Activated CD8-positive, alpha-beta memory T cell treated with anti-CD3 and anti-CD28 coated beads, Interleukin-2, amount 50 U/mL, for 48 hours (primary cell): ENCODE measurements at regions not wholly inside any gene's neighbourhood (a gene's known extent, or its start where the extent isn't known, plus 50 kb on each side); places are given as distances from the start of the nearest gene placed in this dataset.

Experiments
- DNase-seq: peaks from one replicate; pipeline ENCODE4 v3.0.0-alpha.2; 2020

GRCh38 chr2:173649527-173650219, 295.0 kb downstream of the CDCA7 start:
- DNase-seq: no peak

GRCh38 chr2:173651891-173652290, 297.2 kb downstream of the CDCA7 start:
- DNase-seq: no peak

- no peak for DNase-seq
Observed at GRCh38 chr2:173652311-173652710, 297.6 kb downstream of the CDCA7 start.

GRCh38 chr2:173652767-173653431, 298.2 kb downstream of the CDCA7 start:
- no peak for DNase-seq

GRCh38 chr2:173653432-173653805, 298.7 kb downstream of the CDCA7 start:
- DNase-seq: no peak

GRCh38 chr2:173654161-173654895, 299.7 kb downstream of the CDCA7 start:
- no peak for DNase-seq

- no peak for DNase-seq
Observed at GRCh38 chr2:173654896-173655265, 300.2 kb downstream of the CDCA7 start.

GRCh38 chr2:173656086-173656485, 301.4 kb downstream of the CDCA7 start:
- no peak for DNase-seq

GRCh38 chr2:173657996-173658717, 303.5 kb downstream of the CDCA7 start:
- DNase-seq: no peak

GRCh38 chr2:173658946-173659371, 304.3 kb downstream of the CDCA7 start:
- no peak for DNase-seq

- no peak for DNase-seq
Observed at GRCh38 chr2:173659509-173659908, 304.8 kb downstream of the CDCA7 start.

GRCh38 chr2:173661586-173661985, 303.6 kb downstream of the SP3 start:
- no peak for DNase-seq

GRCh38 chr2:173663353-173663752, 301.8 kb downstream of the SP3 start:
- DNase-seq: no peak

GRCh38 chr2:173663835-173664512, 301.2 kb downstream of the SP3 start:
- no peak for DNase-seq

GRCh38 chr2:173664513-173664910, 300.7 kb downstream of the SP3 start:
- no peak for DNase-seq

GRCh38 chr2:173666171-173666888, 298.8 kb downstream of the SP3 start:
- DNase-seq: no peak

GRCh38 chr2:173667014-173667413, 298.2 kb downstream of the SP3 start:
- DNase-seq: no peak

- no peak for DNase-seq
Observed at GRCh38 chr2:173667415-173667814, 297.8 kb downstream of the SP3 start.

- no peak for DNase-seq
Observed at GRCh38 chr2:173669271-173669853, 295.8 kb downstream of the SP3 start.

- no peak for DNase-seq
Observed at GRCh38 chr2:173669888-173670287, 295.3 kb downstream of the SP3 start.

- DNase-seq: no peak
Observed at GRCh38 chr2:173672573-173673340, 292.4 kb downstream of the SP3 start.
